PFSK-1 (cell line): ENCODE measurements at regions not wholly inside any gene's neighbourhood (a gene's known extent, or its start where the extent isn't known, plus 50 kb on each side); places are given as distances from the start of the nearest gene placed in this dataset.

Source experiments
- FOXP2 ChIP-seq: optimal IDR thresholded peaks from 2 replicates; pipeline ENCODE3; 2011; ENCODE audit warnings: borderline replicate concordance, control low read depth, inconsistent platforms; ENCODE audit not compliant: insufficient read depth; ENCODE audit errors: extremely low read length, extremely low read depth
- POLR2AphosphoS5 ChIP-seq: IDR thresholded peaks from 2 replicates; pipeline ENCODE4 v1.6.1; 2012; ENCODE audit warnings: low read depth, mild to moderate bottlenecking, control low read depth, low read length, moderate library complexity
- REST ChIP-seq, 2 experiments: IDR thresholded peaks; 2 replicates each; pipeline versions ENCODE4 v1.6.1 to v1.8.0; 2011 to 2012; ENCODE audit warnings: low read depth in 2 of 2, low read length in 2 of 2, control low read depth in 1 of 2, inconsistent platforms in 1 of 2, mild to moderate bottlenecking in 1 of 2, moderate library complexity in 1 of 2; ENCODE audit not compliant: insufficient read depth in 1 of 2
- SIN3A ChIP-seq: IDR thresholded peaks from 2 replicates; pipeline ENCODE4 v1.6.1; 2012; ENCODE audit warnings: mild to moderate bottlenecking, low read length, moderate library complexity, borderline replicate concordance; ENCODE audit not compliant: insufficient read depth
- TAF1 ChIP-seq: IDR thresholded peaks from 2 replicates; pipeline ENCODE4 v1.6.1; 2012; ENCODE audit warnings: low read length, control low read depth, borderline replicate concordance; ENCODE audit not compliant: insufficient read depth

DNA sequence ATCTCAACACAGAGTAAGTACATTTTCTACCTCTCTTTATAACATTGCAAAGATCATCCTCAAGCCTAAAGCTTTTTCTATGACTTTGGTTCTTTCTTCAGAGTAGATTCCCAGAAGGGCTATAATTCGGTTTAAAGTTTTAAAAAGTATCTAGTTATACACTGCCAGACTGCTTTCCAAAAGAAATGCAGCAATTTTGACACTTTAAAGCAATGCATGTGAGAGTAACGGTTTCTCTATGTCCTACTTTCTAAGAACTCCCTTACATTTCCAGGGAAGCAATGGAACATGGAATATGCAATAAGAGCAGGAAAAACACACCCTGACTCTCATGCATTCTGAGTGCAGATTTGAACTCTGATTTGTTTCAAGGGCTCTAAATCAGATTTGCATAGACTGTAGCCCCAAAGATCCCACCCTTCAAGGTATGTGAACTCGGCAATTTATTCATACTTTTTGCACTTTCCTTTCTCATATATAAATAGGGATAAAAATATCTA lies 331.6 kb downstream of the HHIPL2 start:
- TF ChIP-seq SIN3A (no peak), REST (IDR thresholded peaks at IDR 0.05; ENCODE audit: insufficient read depth in 1 of 2, low read depth in 2 of 2, low read length in 2 of 2) (no peak), FOXP2 (no peak)

DNA sequence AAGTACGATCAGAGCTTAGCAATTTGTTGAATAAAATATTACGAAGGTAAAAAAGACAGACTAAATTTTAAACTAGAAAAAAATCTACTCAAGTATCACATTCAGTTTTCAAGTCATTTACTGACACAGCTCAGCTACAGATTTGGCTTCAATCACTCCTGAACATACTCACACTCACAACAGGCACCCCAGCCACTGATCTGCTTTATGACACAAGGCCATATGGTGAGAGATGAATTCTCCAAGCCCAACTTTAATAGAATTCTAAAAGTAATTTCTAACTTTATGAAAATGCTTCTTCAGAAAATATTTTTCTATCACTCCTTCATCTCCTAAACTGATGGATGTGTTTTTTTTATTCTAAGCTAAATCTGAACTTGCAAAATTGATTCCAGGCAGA lies 337.1 kb downstream of the HHIPL2 start:
- no peak for TF ChIP-seq FOXP2
- no peak for TF ChIP-seq POLR2AphosphoS5
- no peak for TF ChIP-seq REST (IDR thresholded peaks at IDR 0.05; ENCODE audit: insufficient read depth in 1 of 2, low read depth in 2 of 2, low read length in 2 of 2)
- no peak for TF ChIP-seq TAF1
- no peak for TF ChIP-seq SIN3A

DNA sequence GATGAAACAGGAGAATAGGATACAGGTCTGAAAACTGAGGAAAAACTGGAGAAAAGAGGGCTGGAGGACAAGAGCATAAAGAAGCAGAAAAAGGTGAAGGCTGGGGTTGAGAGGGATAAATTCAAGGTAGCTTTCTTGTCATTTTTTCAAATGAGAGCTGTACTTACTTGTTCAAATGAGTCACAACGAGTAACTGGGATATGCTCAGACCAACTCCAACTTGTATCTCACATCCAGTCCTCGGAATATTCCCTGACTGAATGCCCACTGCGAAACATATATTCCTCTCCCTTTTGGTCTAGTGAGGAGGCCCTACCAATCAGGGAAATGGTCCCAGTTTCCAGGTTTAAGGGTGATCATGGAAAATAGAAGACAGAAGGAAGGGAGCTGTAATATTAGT lies 343.4 kb downstream of the HHIPL2 start:
- TF ChIP-seq SIN3A (no peak), REST (IDR thresholded peaks at IDR 0.05; ENCODE audit: insufficient read depth in 1 of 2, low read depth in 2 of 2, low read length in 2 of 2) (no peak), POLR2AphosphoS5 (no peak), FOXP2 (no peak), TAF1 (no peak)

DNA sequence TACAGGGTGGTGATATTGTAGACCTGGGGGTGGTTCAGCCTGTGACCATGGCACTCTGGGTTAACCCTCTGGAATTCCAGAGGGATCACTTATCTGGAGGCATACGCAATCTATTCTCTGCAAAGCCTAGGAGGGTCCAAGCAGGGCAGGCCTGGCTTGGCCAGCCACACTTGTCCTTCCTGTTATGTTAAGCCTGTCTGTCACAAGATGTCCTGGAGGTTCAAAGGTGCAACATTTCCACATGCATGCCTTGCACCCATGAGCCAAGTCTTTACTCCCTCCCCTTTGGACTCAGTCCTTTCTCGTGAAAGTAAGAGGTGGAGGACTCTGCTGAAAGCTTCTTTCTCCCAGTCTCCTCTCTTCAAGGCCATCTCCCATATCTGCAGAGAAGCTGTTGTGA lies 345.1 kb downstream of the HHIPL2 start:
- TF ChIP-seq REST (IDR thresholded peaks at IDR 0.05; ENCODE audit: insufficient read depth in 1 of 2, low read depth in 2 of 2, low read length in 2 of 2) (no peak), TAF1 (no peak)

DNA sequence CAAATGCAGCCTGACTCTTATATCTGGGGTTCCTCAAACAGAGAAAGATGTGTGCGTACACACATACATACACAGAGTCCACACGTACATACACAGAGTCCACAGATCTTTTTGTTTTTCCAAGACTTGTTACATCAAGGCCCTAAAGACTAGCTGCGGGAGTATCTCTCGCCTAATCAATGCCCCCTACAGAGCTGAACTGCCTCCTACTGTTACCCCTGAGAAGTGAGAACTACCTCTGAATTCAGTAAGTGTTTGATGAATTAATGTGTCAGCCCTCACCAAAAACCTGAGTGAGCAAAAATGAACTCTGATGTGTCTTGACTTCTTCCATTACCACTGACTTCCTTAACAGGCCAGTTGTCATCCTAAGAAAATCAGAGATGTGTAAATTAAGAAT lies 351.2 kb downstream of the HHIPL2 start:
- no peak for TF ChIP-seq TAF1
- no peak for TF ChIP-seq REST (IDR thresholded peaks at IDR 0.05; ENCODE audit: insufficient read depth in 1 of 2, low read depth in 2 of 2, low read length in 2 of 2)
- TF ChIP-seq FOXP2 = no peak
- no peak for TF ChIP-seq SIN3A
- TF ChIP-seq POLR2AphosphoS5 = no peak
